DMS 273 treated with DMSO at 0.1 percent for 48 hours (cell line): ENCODE measurements at regions not wholly inside any gene's neighbourhood (a gene's known extent, or its start where the extent isn't known, plus 50 kb on each side); places are given as distances from the start of the nearest gene placed in this dataset.
"Not testable (repeated sequence)": the region's sequence is repeated elsewhere in the genome, so short reads cannot be mapped to it uniquely, and the experiment has no call there.

Source experiments
- DNase-seq: peaks from one replicate; lab custom pipeline; 2025; lab: John Stamatoyannopoulos, UW

- no peak for DNase-seq
Observed at GRCh38 chr9:7622481-7622880, 177.1 kb downstream of the DMAC1 start.

GRCh38 chr9:7615344-7615743 is 184.2 kb downstream of the DMAC1 start:
- no peak for DNase-seq

GRCh38 chr9:7613931-7614330 is 185.6 kb downstream of the DMAC1 start:
- no peak for DNase-seq

GRCh38 chr9:7608261-7608660 is 191.3 kb downstream of the DMAC1 start:
- no peak for DNase-seq

- DNase-seq = no peak
Observed at GRCh38 chr9:7607421-7607820, 192.2 kb downstream of the DMAC1 start.

- no peak for DNase-seq
Observed at GRCh38 chr9:7606591-7606990, 193.0 kb downstream of the DMAC1 start.

- no peak for DNase-seq
Observed at GRCh38 chr9:7601739-7602138, 197.8 kb downstream of the DMAC1 start.

GRCh38 chr9:7597716-7598115 is 201.9 kb downstream of the DMAC1 start:
- no peak for DNase-seq

GRCh38 chr9:7592321-7593316 is 207.0 kb downstream of the DMAC1 start:
- no peak for DNase-seq

GRCh38 chr9:7591501-7591900 is 208.1 kb downstream of the DMAC1 start:
- no peak for DNase-seq

- DNase-seq = no peak
Observed at GRCh38 chr9:7580568-7580967, 219.0 kb downstream of the DMAC1 start.

GRCh38 chr9:7579351-7579750 is 220.2 kb downstream of the DMAC1 start:
- DNase-seq = no peak

- DNase-seq = no peak
Observed at GRCh38 chr9:7578951-7579350, 220.6 kb downstream of the DMAC1 start.

GRCh38 chr9:7570107-7570720 is 229.4 kb downstream of the DMAC1 start:
- DNase-seq = no peak

GRCh38 chr9:7567687-7568086 is 231.9 kb downstream of the DMAC1 start:
- no peak for DNase-seq

- no peak for DNase-seq
Observed at GRCh38 chr9:7561527-7562080, 238.0 kb downstream of the DMAC1 start.

- DNase-seq = no peak
Observed at GRCh38 chr9:7560669-7561305, 238.8 kb downstream of the DMAC1 start.

GRCh38 chr9:7554699-7555098 is 244.9 kb downstream of the DMAC1 start:
- no peak for DNase-seq

- not testable (repeated sequence) for DNase-seq
Observed at GRCh38 chr9:7552706-7553105, 246.9 kb downstream of the DMAC1 start.

- no peak for DNase-seq
Observed at GRCh38 chr9:7549249-7549648, 250.3 kb downstream of the DMAC1 start.

- no peak for DNase-seq
Observed at GRCh38 chr9:7546261-7546660, 253.3 kb downstream of the DMAC1 start.

- DNase-seq = no peak
Observed at GRCh38 chr9:7545371-7546165, 254.0 kb downstream of the DMAC1 start.
